Right lobe of liver (tissue), 4 donors: ENCODE measurements at regions not wholly inside any gene's neighbourhood (a gene's known extent, or its start where the extent isn't known, plus 50 kb on each side); places are given as distances from the start of the nearest gene placed in this dataset.

Experiments
- CTCF ChIP-seq, 4 donors: fragments of 200-600 bp in 3 of 4; fragments of 450-650 bp in 1 of 4; IDR thresholded peaks; one replicate each; pipeline versions ENCODE4 v1.5.1 to v1.8.0; 2016 to 2022; ENCODE audit warnings: antibody characterized with exemption in 4 of 4, mild to moderate bottlenecking in 2 of 4
- POLR2A ChIP-seq: fragments of 450-650 bp; IDR thresholded peaks from one replicate; pipeline ENCODE4 v1.6.1; 2017; ENCODE audit warnings: antibody characterized with exemption, mild to moderate bottlenecking
- donor health status: DM: no; HTN: no; CAD: no.
- donor health status: DM: no; HTN: no; CAD: no.
- donor health status: DM: no; HTN: yes; CAD: no.

- no peak for TF ChIP-seq CTCF (IDR thresholded peaks at IDR 0.05)
- TF ChIP-seq POLR2A: no peak
These were observed 453.8 kb downstream of the CDH2 start for GRCh38 chr18:27723168-27723567.
